HL-60 (cell line): ENCODE measurements at regions not wholly inside any gene's neighbourhood (a gene's known extent, or its start where the extent isn't known, plus 50 kb on each side); places are given as distances from the start of the nearest gene placed in this dataset.

Experiments used
- DNase-seq, 2 experiments: peaks; one replicate each; pipeline ENCODE4 v3.0.0-alpha.2; 2010 to 2020; ENCODE audit warnings: low read depth in 1 of 2, low spot score in 1 of 2
- H3K27ac ChIP-seq: fragments of 250-450 bp; sonication (Bioruptor Pico); replicated peaks from 2 replicates; pipeline ENCODE4 v1.5.1; 2020; ENCODE audit warnings: mild to moderate bottlenecking, moderate library complexity
- H3K27me3 ChIP-seq: fragments of 250-450 bp; sonication (Bioruptor Pico); 2 replicates; pipeline ENCODE4 v1.5.1; 2021; ENCODE audit warnings: mild to moderate bottlenecking, moderate library complexity; ENCODE audit not compliant: insufficient read depth, poor library complexity, severe bottlenecking
- H3K4me3 ChIP-seq: replicated peaks from 2 replicates; pipeline ENCODE4 v1.5.1; 2011; ENCODE audit warnings: mild to moderate bottlenecking, control low read depth, low read length; ENCODE audit not compliant: insufficient read depth
- GABPA ChIP-seq: IDR thresholded peaks from 2 replicates; pipeline ENCODE4 v1.6.1; 2012; ENCODE audit warnings: low read depth
- POLR2AphosphoS5 ChIP-seq: IDR thresholded peaks from 2 replicates; pipeline ENCODE4 v1.6.1; 2012; ENCODE audit warnings: low read depth
- SPI1 ChIP-seq: IDR thresholded peaks from 2 replicates; pipeline ENCODE4 v1.6.1; 2012; ENCODE audit warnings: low read depth, mild to moderate bottlenecking, borderline replicate concordance
- TF ChIP-seq, protein P1 (sequence below): IDR thresholded peaks from one replicate; pipeline ENCODE4 v1.5.1; 2011; ENCODE audit warnings: low read length, control low read depth, inconsistent platforms; ENCODE audit not compliant: insufficient read depth
- TF ChIP-seq, protein P2 (sequence below): IDR thresholded peaks from 2 replicates; pipeline ENCODE4 v1.6.1; 2012; ENCODE audit warnings: low read depth; ENCODE audit not compliant: insufficient replicate concordance

DNA sequence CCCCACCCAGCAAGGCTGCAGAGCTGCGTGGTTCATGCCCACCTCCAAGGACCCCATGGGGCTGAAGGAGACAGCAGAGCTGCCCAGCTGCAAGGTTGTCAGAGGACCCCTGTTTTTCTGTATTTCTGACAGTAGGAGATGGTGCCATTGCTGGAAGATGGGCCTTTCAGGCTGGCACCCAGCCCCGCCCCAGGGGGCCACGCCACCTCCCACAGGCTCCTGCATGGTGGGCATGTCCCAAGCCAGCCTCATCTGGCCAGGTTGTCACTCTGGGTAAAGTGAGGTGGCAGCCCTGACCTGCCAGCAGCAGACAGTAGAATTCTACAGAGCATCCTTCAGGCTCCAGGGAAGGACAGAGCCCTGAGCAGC, 75.5 kb upstream of the RET start:
- Histone ChIP-seq H3K27me3 (no peaks in the 10 kb centered on the region), H3K4me3 (no peak overlapping the region), H3K27ac (no peak overlapping the region)
- TF ChIP-seq SPI1 (no peak), GABPA (no peak), POLR2AphosphoS5 (no peak)
- TF ChIP-seq, protein P1, sequence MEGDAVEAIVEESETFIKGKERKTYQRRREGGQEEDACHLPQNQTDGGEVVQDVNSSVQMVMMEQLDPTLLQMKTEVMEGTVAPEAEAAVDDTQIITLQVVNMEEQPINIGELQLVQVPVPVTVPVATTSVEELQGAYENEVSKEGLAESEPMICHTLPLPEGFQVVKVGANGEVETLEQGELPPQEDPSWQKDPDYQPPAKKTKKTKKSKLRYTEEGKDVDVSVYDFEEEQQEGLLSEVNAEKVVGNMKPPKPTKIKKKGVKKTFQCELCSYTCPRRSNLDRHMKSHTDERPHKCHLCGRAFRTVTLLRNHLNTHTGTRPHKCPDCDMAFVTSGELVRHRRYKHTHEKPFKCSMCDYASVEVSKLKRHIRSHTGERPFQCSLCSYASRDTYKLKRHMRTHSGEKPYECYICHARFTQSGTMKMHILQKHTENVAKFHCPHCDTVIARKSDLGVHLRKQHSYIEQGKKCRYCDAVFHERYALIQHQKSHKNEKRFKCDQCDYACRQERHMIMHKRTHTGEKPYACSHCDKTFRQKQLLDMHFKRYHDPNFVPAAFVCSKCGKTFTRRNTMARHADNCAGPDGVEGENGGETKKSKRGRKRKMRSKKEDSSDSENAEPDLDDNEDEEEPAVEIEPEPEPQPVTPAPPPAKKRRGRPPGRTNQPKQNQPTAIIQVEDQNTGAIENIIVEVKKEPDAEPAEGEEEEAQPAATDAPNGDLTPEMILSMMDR: no peak
- TF ChIP-seq, protein P2, sequence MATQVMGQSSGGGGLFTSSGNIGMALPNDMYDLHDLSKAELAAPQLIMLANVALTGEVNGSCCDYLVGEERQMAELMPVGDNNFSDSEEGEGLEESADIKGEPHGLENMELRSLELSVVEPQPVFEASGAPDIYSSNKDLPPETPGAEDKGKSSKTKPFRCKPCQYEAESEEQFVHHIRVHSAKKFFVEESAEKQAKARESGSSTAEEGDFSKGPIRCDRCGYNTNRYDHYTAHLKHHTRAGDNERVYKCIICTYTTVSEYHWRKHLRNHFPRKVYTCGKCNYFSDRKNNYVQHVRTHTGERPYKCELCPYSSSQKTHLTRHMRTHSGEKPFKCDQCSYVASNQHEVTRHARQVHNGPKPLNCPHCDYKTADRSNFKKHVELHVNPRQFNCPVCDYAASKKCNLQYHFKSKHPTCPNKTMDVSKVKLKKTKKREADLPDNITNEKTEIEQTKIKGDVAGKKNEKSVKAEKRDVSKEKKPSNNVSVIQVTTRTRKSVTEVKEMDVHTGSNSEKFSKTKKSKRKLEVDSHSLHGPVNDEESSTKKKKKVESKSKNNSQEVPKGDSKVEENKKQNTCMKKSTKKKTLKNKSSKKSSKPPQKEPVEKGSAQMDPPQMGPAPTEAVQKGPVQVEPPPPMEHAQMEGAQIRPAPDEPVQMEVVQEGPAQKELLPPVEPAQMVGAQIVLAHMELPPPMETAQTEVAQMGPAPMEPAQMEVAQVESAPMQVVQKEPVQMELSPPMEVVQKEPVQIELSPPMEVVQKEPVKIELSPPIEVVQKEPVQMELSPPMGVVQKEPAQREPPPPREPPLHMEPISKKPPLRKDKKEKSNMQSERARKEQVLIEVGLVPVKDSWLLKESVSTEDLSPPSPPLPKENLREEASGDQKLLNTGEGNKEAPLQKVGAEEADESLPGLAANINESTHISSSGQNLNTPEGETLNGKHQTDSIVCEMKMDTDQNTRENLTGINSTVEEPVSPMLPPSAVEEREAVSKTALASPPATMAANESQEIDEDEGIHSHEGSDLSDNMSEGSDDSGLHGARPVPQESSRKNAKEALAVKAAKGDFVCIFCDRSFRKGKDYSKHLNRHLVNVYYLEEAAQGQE: no peak
- no peak for DNase-seq

DNA sequence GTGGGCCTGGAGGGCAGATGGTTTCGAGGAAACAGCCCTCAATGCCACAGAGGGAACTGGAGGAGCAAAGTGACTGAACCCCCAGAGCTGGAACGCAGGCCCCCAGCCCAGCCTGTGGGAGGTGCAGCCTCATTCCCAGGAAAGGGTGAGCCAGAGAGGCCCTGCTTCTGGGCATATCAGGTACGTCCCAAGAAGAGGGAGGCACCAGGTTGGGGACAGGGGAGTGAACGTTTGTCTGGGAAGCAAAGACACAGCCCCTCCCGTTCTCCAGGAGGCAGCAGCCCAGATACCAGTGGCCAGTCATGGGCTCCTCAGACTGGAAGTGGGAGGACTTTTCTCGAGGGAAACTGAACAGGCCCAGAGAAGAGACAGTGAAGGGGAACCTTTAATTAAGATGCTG, 74.3 kb upstream of the RET start:
- H3K27me3 ChIP-seq: no peaks in the 10 kb centered on the region
- no peak overlapping the region for H3K4me3 ChIP-seq
- H3K27ac ChIP-seq: no peak overlapping the region
- DNase-seq: no peak
- TF ChIP-seq, protein P1: no peak
- TF ChIP-seq, protein P2: no peak
- TF ChIP-seq SPI1 (no peak), GABPA (no peak), POLR2AphosphoS5 (no peak)

DNA sequence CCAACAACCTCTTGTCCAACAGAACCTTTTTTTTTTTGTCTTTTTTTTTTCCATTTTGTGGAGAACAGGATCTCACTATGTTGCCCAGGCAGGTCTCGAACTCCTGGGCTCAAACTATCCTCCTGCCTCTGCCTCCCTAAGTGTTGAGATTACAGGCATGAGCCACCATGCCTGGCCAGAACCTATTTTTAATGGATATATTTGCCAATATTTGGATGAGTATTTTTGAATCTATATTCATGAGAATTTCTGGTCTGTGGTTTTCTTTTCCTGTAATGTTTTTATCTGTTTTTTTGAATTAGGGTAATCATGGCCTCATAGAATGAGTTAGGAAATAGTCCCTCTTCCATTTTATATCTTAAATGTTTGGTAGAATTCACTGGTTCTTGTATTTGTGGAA, 70.4 kb upstream of the RET start:
- Histone ChIP-seq H3K27ac (no peak overlapping the region), H3K27me3 (no peaks in the 10 kb centered on the region), H3K4me3 (no peak overlapping the region)
- TF ChIP-seq SPI1 (no peak), GABPA (no peak), POLR2AphosphoS5 (no peak)
- TF ChIP-seq, protein P1: no peak
- TF ChIP-seq, protein P2: no peak
- no peak for DNase-seq
